ENCODE measurements at regions not wholly inside any gene's neighbourhood (a gene's known extent, or its start where the extent isn't known, plus 50 kb on each side); places are given as distances from the start of the nearest gene placed in this dataset.
"Not testable (repeated sequence)": the region's sequence is repeated elsewhere in the genome, so short reads cannot be mapped to it uniquely, and the experiment has no call there.

DNA sequence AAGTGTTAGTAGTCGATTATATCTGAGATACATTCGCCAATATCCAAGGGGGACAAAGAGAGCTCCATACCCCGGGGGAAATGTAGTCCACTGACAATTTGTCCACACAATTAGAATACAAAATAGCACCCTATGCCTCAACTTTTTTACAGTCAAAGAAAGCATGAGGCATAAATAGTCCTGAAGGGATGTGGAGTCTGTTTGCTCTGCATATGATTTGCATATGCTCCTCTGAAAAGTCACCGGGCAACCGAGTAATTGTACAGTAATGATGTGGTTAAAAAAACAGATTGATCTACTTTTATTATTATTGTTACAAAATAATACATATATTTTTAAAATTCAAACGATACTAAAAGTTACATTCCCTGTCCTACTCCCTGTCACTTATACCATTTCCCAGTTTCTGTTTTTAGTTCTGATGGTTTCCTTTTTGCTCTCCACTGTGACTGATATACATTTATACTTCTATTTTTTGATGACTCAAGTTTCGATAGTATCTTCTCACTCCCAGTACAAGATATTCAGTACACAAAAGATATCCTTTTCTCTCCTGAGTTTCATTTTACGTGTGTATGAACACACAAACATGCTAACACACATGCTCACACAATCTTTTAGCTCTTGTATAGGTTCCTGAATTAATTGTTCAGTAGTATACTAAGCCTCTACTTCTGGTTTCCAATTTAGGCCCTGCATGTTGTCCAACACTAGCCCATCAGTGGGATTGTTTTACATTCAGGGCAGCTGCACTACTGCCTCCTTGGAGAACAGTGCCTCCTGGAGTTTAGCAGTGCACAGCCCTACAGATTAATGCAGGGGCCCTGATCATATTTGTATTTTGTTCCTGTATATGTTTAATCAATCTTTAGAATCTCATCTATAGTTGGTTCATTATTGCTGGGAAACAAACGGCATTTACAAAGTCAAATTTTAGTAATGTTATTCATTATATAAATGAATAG is 130.9 kb downstream of the TES start:
- no peak for DNase-seq (ENCODE audit: low read depth in 2 of 2)

DNA sequence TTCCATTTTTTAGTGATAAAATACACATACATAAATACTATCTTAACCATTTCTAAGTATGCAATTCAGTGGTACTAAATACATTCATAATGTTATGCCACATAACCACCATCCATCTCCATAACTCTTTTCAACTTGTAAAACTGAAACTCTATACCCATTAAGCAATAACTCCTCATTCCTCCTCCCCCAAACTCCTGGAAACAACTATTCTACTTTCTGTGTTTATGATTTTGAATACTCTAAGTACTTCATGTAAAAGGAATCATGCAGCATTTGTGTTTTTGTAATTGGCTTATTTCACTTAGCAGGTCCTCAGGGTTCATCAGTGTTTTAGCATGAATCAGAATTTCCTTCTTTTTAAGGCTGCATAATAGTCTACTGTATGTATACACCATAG is 131.8 kb downstream of the TES start:
- no peak for DNase-seq (ENCODE audit: low read depth in 2 of 2)

DNA sequence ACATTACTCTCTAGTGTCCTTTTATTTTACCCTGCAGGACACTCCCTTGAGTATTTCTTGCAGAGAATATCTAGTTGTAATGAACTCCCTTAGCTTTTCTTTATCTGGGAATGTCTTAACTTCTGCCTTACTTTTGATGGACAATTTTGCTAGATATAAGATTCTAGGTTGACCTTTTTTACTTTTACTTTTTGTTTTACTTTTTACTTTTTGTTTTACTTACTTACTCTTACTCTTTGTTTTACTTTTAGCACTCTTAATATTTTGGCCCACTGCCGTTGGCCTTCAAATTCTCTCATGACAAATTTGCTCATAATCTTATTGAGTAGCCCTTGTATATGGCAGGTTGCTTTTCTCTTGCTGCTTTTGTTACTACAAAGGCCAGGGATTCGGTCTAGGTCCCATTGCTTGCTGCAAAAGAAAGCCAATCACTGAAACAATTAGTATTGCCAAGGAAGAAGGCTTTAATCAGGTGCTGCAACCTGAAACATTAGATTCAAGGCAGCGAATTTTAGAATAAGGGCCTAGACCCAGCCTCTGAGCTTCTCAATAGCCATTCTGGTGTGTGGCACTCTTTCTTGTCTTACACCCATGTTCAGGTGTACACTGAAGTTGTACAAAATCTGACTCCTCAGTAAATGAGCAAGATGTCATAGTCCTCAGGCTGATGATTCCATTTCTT is 137.0 kb downstream of the TES start:
- DNase-seq (ENCODE audit: low read depth in 2 of 2): no peak

DNA sequence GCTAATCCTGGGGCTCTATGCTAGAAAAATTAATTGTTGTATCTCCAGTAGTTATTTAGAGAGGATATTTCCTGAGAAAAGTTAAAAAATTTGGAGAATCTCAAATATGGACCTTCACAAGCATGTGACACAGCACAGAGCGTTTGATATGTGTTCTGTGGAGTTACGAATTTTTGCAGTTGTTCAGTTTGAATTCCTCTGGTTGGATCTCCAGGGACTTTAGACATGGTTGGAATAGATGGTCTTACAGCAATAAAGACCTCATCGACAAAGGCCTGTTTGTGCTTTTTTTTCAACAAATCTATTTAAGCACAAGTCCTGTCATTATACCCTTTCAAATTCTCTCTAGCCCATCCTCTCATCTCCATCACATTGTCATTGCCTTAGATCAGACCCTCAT is 138.0 kb downstream of the TES start:
- no peak for DNase-seq (ENCODE audit: low read depth in 2 of 2)

DNA sequence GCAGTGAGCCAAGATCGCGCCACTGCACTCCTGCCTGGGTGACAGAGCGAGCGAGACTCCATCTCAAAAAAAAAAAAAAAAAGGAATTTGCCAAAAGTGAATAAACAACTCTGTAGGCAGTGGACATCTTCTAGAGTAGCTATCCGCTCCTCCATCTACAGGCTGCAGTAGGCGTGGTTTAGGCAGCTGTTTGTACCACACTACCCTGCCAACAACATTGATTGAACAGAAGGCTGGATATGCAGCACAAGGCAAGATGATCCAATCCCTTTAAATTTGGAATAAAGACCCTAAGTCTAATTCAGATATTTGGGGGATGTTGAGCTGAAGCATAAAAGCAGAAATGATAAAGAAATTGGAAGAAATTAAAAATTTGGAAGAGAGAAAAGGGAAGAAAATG is 141.6 kb downstream of the TES start:
- DNase-seq (ENCODE audit: low read depth in 2 of 2): no peak

DNA sequence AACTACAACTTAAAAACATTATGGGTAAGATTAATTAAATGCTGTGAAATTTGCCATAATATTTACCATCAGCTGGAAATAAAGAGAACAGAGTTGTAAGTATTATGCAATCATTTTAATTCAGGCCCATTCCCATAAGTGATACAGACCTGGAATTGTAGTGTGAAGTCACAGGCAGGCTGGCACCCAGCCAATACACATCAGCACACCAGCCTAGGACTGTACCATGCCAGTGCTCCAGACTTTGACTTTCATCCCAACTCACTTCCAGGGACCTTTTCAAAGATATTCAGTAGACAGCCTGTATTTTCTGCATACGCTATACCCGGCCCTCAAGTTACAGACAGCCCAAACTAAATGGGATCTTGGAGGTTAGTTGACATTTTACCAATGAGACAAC is 143.3 kb downstream of the TES start:
- DNase-seq (ENCODE audit: low read depth in 2 of 2): no peak

DNA sequence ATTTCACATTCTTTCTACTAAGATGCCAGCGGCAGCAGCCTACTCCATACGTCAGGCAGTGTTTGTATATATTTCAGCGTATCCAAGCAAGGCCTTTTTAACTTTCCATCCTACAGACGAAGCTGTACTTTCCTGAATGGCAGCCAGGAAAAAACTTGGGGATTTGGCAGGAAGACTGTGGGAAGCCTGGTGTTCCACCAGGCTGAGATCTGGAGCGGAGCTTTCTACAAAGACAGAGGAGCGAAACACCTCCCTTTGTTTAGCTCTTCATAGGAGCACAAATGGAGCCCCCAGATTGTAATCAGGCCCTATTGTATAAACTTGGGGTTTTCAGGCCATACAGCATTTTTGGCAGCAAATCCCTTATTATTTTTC is 143.8 kb downstream of the TES start:
- DNase-seq (ENCODE audit: low read depth in 2 of 2): no peak

DNA sequence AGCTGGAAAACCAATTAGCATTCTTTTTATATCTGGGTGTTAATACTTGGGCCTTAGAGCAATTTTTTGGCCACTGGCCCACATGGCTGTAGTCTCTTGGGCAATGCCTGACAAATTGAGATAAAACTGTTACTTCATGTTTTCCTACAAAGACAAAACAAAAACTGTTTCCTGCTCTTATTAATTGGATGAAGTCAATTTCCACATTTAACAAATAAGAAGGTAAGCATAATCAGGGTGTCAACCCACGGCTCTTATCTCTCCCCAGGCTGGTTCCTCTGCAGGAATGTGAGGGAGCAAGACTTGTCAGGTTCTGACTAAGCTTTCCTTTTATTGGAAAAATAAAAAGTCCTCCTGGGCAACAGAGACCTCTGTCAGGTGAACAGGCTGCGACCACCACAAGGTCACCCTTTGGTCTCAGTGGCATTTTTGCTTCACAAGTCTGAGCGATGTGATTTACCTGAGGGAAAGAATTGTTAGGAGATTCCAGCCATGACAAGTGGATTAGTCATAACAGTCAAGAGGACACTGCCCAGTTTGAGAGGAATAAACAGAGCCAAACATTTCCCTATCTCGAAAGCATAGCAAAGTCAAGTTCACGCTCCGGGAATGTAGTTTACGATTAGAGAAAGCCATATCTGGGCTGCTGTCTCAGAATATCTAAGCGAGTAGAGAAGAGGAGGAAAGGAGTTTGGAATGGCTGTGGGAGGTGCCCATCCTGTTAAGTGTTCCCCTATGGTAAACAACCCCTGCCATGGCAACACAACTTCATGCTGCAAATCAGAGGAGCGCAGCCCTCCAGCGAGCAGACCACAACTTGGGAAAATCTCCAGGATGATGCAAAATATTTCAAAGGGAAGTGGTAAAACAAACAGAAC is 144.4 kb downstream of the TES start:
- DNase-seq (ENCODE audit: low read depth in 2 of 2): no peak

DNA sequence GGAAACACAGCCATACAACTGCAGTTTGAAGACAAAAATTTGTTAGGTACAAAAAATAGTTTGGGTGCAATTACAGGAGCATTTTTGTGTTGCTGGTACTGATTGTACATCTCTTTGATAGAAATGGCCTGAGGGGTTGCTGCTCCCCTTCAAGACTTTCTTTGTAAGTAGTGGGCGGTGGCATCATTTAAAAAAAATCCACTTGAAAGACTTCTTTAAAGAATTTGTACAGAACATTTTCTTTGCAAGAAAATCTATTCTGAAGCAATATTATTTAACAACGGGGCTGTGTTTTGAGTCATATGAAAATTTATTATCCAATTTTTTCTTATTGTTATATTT is 144.1 kb upstream of the CAV2 start:
- DNase-seq (ENCODE audit: low read depth in 2 of 2): no peak

DNA sequence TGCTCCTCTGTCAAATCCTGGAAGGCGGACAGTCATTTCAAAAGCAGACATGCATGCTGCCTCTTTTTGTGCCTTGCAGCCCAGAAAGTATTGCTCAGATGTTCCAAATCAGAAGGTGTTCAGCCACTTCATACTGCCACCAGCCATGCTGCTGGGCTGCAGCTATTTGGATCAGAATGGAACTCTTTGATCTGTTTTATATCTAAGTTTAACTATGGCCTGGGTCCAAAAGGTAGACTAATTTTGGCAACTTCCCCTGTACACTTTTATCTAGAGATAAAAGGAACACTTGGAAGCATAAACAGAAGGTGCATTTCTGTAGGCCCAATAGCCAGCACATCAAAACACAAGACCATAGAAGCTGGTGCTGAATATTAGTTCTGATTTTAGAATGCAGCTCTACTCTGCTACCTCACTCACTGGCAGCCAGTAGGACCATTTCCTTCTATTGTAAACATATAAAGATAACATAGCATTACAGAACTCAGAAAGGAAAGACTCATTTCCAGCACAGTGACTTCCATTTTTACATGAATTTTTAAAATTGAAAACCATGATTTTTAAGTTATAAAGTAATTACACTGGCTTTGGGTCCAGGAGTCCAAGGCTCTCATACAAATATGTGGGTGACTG is 143.1 kb upstream of the CAV2 start:
- DNase-seq (ENCODE audit: low read depth in 2 of 2): no peak

DNA sequence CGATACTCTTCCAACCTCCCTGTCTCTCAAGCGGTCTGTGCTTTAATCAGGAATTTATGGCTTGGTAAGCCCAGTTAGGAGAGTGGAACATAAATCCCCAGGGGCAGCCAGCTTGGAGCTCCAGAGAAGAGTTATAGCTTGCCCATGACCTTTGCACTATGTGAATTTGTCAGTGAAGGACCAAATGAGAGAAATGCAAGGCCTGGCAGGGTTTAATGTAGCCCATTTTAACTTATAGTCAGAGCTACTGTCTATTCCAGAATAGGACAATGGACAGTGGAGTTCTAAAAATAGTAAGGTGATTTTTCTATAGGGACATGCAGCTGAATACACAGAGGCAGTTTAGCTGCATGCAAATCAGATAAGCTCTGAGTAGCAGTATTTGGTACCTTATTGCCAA is 142.6 kb upstream of the CAV2 start:
- DNase-seq (ENCODE audit: low read depth in 2 of 2): no peak

DNA sequence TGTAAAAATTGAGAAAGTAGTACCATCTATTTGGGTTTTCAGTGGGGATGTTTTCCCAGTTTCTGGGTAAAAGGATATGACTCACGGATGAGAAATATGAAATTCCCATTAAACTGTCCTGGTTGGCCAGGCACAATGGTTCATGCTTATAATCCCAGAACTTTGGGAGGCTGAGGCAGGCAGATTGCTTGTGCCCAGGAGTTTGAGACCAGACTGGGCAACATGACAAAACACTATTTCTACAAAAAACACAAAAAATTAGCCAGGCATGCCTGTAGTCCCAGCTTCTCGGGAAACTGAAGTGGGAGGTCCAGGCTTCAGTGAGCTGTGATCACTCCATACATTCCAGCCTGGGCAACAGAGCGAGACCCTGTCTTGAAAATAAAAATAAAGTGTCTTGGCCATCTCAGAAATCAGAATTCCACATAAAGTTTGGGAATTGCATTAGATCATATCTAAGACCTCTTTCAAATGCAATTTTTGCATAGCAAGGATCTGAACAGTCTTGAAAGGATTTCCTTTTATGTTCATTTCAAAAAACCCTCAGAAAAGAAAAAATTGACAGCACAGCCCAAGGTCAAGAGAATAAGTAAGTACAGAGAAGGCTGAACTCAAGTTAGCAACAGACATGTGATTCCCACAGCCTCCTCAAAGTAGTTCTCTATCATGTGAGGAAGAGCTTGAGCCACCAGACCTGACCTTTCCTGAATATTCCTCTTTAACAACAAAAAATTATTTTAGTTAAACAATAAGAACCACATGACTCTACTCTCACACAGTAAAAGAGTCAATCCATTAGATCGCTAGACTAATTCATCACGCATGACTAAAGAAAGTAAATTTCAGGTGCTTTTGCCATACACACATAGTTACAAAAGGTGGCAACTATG is 141.5 kb upstream of the CAV2 start:
- DNase-seq (ENCODE audit: low read depth in 2 of 2): no peak

DNA sequence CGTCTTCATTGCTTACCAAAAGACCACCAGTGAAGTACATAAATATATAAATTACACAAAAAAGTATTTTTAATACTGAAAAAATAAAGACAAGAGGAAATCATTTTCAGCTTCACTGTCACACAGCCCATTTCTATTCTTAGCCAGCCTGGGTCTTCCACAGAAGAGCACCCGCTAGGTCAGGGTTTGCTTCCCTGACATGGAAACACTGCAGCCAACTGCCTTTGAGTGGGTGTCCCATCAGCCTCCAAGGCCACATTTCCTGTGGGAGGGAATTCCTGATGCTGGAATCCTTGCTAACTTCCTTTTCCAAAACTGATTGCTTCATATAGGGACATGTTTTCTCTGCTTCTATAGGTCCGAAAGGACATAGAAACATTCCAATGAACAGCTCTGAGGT is 137.8 kb upstream of the CAV2 start:
- DNase-seq (ENCODE audit: low read depth in 2 of 2): no peak

DNA sequence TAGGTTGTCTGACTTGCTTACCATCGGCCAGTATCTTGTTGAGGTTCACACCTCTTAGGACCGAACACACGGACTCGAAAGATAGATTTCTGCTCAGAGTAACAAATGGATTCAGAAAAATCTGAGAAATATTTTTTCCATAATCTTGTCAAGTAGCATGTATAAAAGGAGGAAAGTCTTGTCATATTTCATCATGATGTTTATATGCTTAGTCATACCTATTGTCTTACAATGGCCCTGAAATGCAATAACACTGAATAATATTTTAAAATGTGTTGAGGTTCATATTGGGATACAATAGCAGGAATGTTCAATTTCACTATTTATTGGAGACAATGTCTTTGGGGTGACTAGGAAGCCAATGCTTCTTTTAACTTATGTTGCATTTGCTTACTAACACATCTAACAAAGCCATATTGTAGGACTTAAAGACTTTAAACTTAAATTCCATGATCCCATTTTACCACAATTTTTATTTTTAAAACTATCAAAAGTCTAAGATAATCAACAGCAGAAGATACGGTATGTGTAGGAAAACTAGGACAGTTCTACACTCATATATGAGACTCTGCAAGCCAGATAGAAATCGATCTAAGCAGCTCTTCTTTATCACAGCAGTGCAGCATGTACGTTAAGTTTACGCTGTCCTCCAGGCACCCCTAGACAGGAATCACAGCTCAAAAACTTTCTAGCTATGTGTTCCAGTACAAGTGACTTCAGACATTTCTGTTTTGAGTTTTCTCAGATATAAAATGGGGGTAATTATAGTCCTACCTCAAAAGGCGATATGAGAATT is 135.7 kb upstream of the CAV2 start:
- no peak for DNase-seq (ENCODE audit: low read depth in 2 of 2)

DNA sequence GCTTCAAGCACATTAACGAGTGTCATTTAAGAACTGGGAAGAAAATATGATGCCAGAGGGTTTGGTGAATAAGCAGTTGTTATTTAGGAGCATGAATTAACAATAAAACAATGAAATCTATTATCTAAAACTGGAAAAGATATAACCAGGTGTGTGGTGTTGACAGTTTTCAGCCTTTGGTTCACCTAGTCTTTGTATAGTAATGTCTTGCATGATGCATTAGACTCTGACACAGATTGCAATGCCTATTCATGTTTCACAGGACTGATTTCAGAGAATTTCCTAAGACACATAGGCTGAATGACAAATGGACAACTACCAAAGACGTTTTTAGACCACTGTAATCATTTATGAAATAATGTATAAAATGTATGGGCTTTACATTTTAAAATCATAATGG is 135.1 kb upstream of the CAV2 start:
- DNase-seq (ENCODE audit: low read depth in 2 of 2): no peak

DNA sequence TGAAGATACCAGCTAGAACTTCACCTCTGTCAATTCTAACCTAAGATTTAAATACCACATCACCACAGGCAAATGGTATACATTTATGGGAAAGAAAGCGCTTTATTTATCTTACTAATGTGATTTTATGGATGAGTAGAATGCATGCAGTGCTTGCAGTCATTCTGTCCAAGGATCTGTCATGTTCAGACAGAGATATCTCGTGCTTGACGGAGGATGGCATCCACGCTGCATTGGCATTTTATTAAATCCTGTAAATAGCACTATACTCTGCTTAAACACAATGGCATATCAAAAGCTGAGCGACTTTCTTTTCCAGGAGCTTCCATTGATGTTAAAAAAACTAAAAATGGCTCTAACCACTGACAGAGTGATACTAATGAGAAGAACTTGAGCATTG is 133.7 kb upstream of the CAV2 start:
- DNase-seq (ENCODE audit: low read depth in 2 of 2): no peak

DNA sequence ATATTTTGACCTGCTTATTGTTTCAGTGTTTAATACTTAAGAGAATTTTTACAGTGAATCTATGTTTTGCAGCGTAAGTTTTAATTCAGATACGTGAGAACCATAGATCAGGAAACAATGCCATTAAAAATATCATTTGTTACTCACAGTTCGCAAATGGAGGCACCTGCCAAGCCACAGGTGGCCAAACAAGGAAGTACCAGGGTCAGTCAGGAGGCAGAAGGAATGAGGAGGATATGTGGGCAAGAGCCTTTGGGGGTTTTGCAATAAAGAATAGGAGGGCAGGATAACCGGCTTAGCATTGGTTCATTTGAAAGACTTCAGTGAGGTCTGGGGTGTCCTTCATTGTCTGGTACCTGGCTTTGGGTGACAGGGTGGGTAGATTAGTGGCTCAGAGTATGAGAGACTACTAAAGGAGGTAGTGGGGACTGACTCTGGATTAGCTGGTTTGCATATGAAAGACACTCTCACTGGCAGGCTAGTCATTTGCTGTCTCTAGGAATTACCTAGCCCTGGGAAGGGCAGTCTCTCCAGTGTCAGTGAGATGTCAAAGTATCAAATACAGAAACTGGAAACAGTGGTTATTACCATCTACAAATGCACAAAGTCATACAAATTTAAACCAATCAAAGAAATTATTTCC is 132.2 kb upstream of the CAV2 start:
- no peak for DNase-seq (ENCODE audit: low read depth in 2 of 2)

DNA sequence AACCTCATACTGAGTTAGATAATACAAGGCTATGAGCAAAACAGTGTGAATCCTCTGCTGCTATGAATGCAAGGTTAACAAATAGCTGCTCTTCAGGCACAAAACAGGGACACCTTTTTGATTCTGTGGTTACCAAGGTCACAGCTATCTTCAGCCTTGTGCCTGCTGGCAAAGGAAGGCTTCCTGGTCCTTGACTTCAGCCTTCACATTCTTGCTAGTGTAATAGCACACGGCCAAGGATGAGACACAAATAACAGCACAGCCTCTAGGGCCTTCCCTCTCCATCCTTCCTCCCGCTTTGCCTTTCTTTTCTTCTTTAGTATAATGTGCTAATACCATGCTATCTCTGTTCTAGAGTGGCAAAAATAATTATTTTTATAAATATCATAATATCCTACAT is 130.6 kb upstream of the CAV2 start:
- DNase-seq (ENCODE audit: low read depth in 2 of 2): no peak

DNA sequence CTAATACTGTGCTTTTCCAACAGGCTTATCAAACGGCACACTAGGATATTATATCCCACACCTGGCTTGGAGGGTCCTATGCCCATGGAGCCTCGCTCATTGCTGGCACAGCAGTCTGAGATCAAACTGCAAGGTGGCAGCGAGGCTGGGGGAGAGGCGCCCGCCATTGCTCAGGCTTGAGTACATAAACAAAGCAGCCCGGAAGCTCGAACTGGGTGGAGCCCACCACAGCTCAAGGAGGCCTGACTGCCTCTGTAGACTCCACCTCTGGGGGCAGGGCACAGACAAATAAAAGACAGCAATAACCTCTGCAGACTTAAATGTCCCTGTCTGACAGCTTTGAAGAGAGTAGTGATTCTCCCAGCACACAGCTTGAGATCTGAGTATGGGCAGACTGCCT is 128.0 kb upstream of the CAV2 start:
- not testable (repeated sequence) for DNase-seq (ENCODE audit: low read depth in 2 of 2)

DNA sequence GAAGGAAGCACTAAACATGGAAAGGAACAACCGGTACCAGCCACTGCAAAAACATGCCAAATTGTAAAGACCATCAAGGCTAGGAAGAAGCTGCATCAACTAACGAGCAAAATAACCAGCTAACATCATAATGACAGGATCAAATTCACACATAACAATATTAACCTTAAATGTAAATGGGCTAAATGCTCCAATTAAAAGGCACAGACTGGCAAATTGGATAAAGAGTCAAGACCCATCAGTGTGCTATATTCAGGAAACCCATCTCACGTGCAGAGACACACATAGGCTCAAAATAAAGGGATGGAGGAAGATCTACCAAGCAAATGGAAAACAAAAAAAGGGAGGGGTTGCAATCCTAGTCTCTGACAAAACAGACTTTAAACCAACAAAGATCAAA is 126.3 kb upstream of the CAV2 start:
- DNase-seq (ENCODE audit: low read depth in 2 of 2): not testable (repeated sequence)

Data from activated CD4-positive, alpha-beta T cell treated with anti-CD3 and anti-CD28 coated beads for 24 hours (primary cell).